CD4-positive, alpha-beta T cell (primary cell): ENCODE measurements at regions not wholly inside any gene's neighbourhood (a gene's known extent, or its start where the extent isn't known, plus 50 kb on each side); places are given as distances from the start of the nearest gene placed in this dataset.

Source experiments
- ATAC-seq: fragments of 200-7000 bp; cut with Tn5 transposase; one replicate; pipeline ENCODE4 v1.10.0; 2022; ENCODE audit warnings: mild to moderate bottlenecking; ENCODE audit not compliant: poor library complexity
- CTCF ChIA-PET: fragments of 350-600 bp; sonication (Branson Sonifier 250); formaldehyde crosslinking; loops from one replicate; lab custom pipeline; 2021; ENCODE audit warnings: antibody characterized with exemption, inconsistent platforms; lab: Charles Lee
- POLR2A ChIA-PET: fragments of 350-600 bp; sonication (Branson Sonifier 250); formaldehyde crosslinking; loops from one replicate; lab custom pipeline; 2021; ENCODE audit warnings: antibody characterized with exemption, inconsistent platforms; lab: Charles Lee
- DNase-seq, 14 experiments: peaks; one replicate each; pipeline ENCODE4 v3.0.0-alpha.2; 2013 to 2020; ENCODE audit warnings: mixed read lengths in 2 of 14
- H3K27ac ChIP-seq, 2 donors: one replicate each; pipeline versions ENCODE4 v1.5.1 to v1.7.0; 2013; ENCODE audit warnings: low read length in 2 of 2, low read depth in 1 of 2, mild to moderate bottlenecking in 1 of 2
- H3K27me3 ChIP-seq, 2 experiments: 1 replicate in 1 of 2; 2 replicates in 1 of 2; pipeline versions ENCODE4 v1.6.1 to v1.7.0; 2013; ENCODE audit warnings: low read length in 2 of 2, control low read depth in 1 of 2, mild to moderate bottlenecking in 1 of 2, moderate library complexity in 1 of 2; ENCODE audit not compliant: insufficient read depth in 2 of 2, control insufficient read depth in 1 of 2
- H3K36me3 ChIP-seq: one replicate; pipeline ENCODE4 v1.6.1; 2013; ENCODE audit warnings: low read length, control low read depth; ENCODE audit not compliant: insufficient read depth
- H3K4me1 ChIP-seq: one replicate; pipeline ENCODE4 v1.6.1; 2013; ENCODE audit warnings: low read length, control low read depth; ENCODE audit not compliant: insufficient read depth
- H3K4me3 ChIP-seq: one replicate; pipeline ENCODE4 v1.5.1; 2013; ENCODE audit warnings: mild to moderate bottlenecking, low read length, moderate library complexity
- H3K9me3 ChIP-seq, 2 experiments: 1 replicate in 1 of 2; 2 replicates in 1 of 2; pipeline versions ENCODE4 v1.6.1 to v1.7.0; 2013; ENCODE audit warnings: low read length in 2 of 2, mild to moderate bottlenecking in 2 of 2, control low read depth in 1 of 2, moderate library complexity in 1 of 2; ENCODE audit not compliant: control insufficient read depth in 1 of 2, insufficient read depth in 1 of 2
- H3K27ac Mint-ChIP-seq: one replicate; pipeline ENCODE4 v1.8.0; 2020; ENCODE audit warnings: mixed read lengths
- H3K27me3 Mint-ChIP-seq: one replicate; pipeline ENCODE4 v1.8.0; 2021; ENCODE audit warnings: mixed read lengths
- H3K36me3 Mint-ChIP-seq: one replicate; pipeline ENCODE4 v1.8.0; 2021; ENCODE audit warnings: low read depth, mixed read lengths
- H3K4me1 Mint-ChIP-seq: one replicate; pipeline ENCODE4 v1.8.0; 2021; ENCODE audit warnings: low read depth, mixed read lengths
- H3K4me3 Mint-ChIP-seq: one replicate; pipeline ENCODE4 v1.8.0; 2020; ENCODE audit warnings: mild to moderate bottlenecking, mixed read lengths
- H3K9me3 Mint-ChIP-seq: one replicate; pipeline ENCODE4 v1.8.0; 2020; ENCODE audit warnings: mixed read lengths
- intact Hi-C, 2 experiments: fragments of 100-400 bp; cut with DNase I in 1 of 2; cut with micrococcal nuclease in 1 of 2; formaldehyde crosslinking; loops; one replicate each; pipeline versions ENCODE4 v1.15.1 to v1.9.0; 2023 to 2025; cut with DNase I, micrococcal nuclease
- TF ChIP-seq, protein P1 (sequence below): fragments of 200-600 bp; IDR thresholded peaks from one replicate; pipeline ENCODE4 v1.8.0; 2022; ENCODE audit warnings: antibody characterized with exemption, mild to moderate bottlenecking

- intact Hi-C loops, result no loop called here
- Mint-ChIP-seq H3K4me1 (no peaks in the 10 kb centered on the region), H3K27me3 (no peaks in the 10 kb centered on the region), H3K9me3 (peaks cover 2% of the 10 kb centered on the region), H3K27ac (no peak overlapping the region), H3K36me3 (no peaks in the 10 kb centered on the region), H3K4me3 (no peak overlapping the region)
- TF ChIP-seq, protein P1, sequence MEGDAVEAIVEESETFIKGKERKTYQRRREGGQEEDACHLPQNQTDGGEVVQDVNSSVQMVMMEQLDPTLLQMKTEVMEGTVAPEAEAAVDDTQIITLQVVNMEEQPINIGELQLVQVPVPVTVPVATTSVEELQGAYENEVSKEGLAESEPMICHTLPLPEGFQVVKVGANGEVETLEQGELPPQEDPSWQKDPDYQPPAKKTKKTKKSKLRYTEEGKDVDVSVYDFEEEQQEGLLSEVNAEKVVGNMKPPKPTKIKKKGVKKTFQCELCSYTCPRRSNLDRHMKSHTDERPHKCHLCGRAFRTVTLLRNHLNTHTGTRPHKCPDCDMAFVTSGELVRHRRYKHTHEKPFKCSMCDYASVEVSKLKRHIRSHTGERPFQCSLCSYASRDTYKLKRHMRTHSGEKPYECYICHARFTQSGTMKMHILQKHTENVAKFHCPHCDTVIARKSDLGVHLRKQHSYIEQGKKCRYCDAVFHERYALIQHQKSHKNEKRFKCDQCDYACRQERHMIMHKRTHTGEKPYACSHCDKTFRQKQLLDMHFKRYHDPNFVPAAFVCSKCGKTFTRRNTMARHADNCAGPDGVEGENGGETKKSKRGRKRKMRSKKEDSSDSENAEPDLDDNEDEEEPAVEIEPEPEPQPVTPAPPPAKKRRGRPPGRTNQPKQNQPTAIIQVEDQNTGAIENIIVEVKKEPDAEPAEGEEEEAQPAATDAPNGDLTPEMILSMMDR, result no peak
- CTCF ChIA-PET, result no interaction called here
- Histone ChIP-seq H3K4me1 (no peaks in the 10 kb centered on the region), H3K27me3 (no peaks in the 10 kb centered on the region), H3K27ac (no peak overlapping the region), H3K9me3 (peaks cover 0 to 4% of the 10 kb centered on the region in 2 experiments), H3K4me3 (no peak overlapping the region), H3K36me3 (no peaks in the 10 kb centered on the region)
- ATAC-seq, result no peak
- no peak for DNase-seq
- POLR2A ChIA-PET, result no interaction called here
Observed at GRCh38 chr11:37353192-37353591, 755.2 kb upstream of the RAG2 start.

DNA sequence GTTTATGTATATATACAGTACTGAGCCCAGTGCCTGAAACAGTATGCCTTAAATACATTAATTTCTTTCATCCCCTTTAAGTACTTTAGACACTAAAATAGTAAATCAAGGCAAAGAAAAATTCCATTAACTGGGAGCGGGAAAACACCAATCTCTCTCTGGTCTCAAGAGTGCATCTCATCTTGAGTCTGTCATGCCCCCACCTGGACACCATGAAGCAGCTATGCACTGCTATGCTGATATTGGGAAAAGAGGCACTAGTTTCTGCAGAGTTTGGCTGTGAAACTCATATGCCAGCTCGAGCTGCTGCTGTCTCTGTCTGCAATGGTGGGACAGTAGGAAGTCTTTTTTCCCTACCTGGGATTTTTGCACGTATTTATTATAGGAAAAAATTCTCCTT, 754.4 kb upstream of the RAG2 start:
- ATAC-seq, result no peak
- no peaks in the 10 kb centered on the region for H3K27me3 Mint-ChIP-seq
- TF ChIP-seq, protein P1, result no peak

DNA sequence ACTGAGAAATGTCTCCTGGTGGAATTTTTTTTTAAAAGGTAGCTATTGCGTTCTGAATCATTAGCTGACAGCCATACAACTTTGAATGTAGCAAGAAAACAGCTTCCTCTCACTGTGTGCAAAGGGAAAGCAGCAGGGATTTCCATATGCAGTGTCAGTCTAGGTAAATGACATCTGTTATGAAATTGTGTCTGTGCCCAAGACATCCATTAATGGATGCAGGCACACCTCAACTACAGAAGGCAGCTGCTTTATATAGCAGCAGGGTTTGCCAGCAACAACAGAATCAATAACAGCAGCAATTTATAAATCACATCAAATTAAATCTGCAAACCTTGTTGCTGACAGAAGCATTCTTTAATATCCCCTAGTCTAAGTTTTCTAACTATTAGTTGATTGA, 745.3 kb upstream of the RAG2 start:
- no peak overlapping the region for H3K27ac ChIP-seq
- Mint-ChIP-seq H3K36me3 (no peaks in the 10 kb centered on the region), H3K4me3 (no peak overlapping the region), H3K4me1 (no peaks in the 10 kb centered on the region), H3K27ac (no peak overlapping the region), H3K9me3 (peaks cover 4% of the 10 kb centered on the region), H3K27me3 (no peaks in the 10 kb centered on the region)
- intact Hi-C loops, result no loop called here
- H3K36me3 ChIP-seq, result no peaks in the 10 kb centered on the region
- no peak for DNase-seq
- POLR2A ChIA-PET, result no interaction called here
- H3K27me3 ChIP-seq, result no peaks in the 10 kb centered on the region
- CTCF ChIA-PET, result no interaction called here
- H3K4me1 ChIP-seq, result no peaks in the 10 kb centered on the region
- TF ChIP-seq, protein P1, result no peak
- no peak overlapping the region for H3K4me3 ChIP-seq
- ATAC-seq, result no peak
- H3K9me3 ChIP-seq, result no peaks in the 10 kb centered on the region

More for the DNA sequence above, 754.4 kb upstream of the RAG2 start:
- CTCF ChIA-PET, result no interaction called here
- peaks cover 2% of the 10 kb centered on the region for H3K9me3 Mint-ChIP-seq
- H3K4me1 ChIP-seq, result no peaks in the 10 kb centered on the region
- H3K36me3 ChIP-seq, result no peaks in the 10 kb centered on the region
- DNase-seq, result no peak
- H3K27ac ChIP-seq, result no peak overlapping the region
- H3K27me3 ChIP-seq, result no peaks in the 10 kb centered on the region
- peaks cover 0 to 4% of the 10 kb centered on the region in 2 experiments for H3K9me3 ChIP-seq
- no peak overlapping the region for H3K27ac Mint-ChIP-seq
- no peak overlapping the region for H3K4me3 ChIP-seq
- no peaks in the 10 kb centered on the region for H3K4me1 Mint-ChIP-seq
- intact Hi-C loops, result no loop called here
- POLR2A ChIA-PET, result no interaction called here
- no peak overlapping the region for H3K4me3 Mint-ChIP-seq
- no peaks in the 10 kb centered on the region for H3K36me3 Mint-ChIP-seq
